Type B pancreatic cell (in vitro differentiated cells): ENCODE measurements at regions not wholly inside any gene's neighbourhood (a gene's known extent, or its start where the extent isn't known, plus 50 kb on each side); places are given as distances from the start of the nearest gene placed in this dataset.

Source experiments
- DNase-seq: peaks from one replicate; pipeline ENCODE4 v3.0.0; 2021; ENCODE audit warnings: mixed read lengths; ENCODE audit not compliant: unreplicated experiment; ENCODE audit errors: extremely low spot score
- H3K27ac Mint-ChIP-seq: 2 replicates; pipeline ENCODE4 v1.8.0; 2021; ENCODE audit warnings: mild to moderate bottlenecking, mixed read lengths
- H3K27me3 Mint-ChIP-seq: 2 replicates; pipeline ENCODE4 v1.8.0; 2021; ENCODE audit warnings: mixed read lengths
- H3K36me3 Mint-ChIP-seq: 2 replicates; pipeline ENCODE4 v1.8.0; 2021; ENCODE audit warnings: mixed read lengths
- H3K4me1 Mint-ChIP-seq: one replicate; pipeline ENCODE4 v1.8.0; 2021; ENCODE audit warnings: mixed read lengths; ENCODE audit not compliant: unreplicated experiment
- H3K4me3 Mint-ChIP-seq: 2 replicates; pipeline ENCODE4 v1.8.0; 2021; ENCODE audit warnings: mild to moderate bottlenecking, mixed read lengths
- H3K9me3 Mint-ChIP-seq: 2 replicates; pipeline ENCODE4 v1.8.0; 2021; ENCODE audit warnings: mixed read lengths
- TF ChIP-seq, protein P1 (sequence below): fragments of 200-600 bp; sonication (generic); conservative IDR thresholded peaks from 2 replicates; pipeline ENCODE4 v1.5.0; 2021; ENCODE audit warnings: antibody characterized with exemption, mild to moderate bottlenecking

DNA sequence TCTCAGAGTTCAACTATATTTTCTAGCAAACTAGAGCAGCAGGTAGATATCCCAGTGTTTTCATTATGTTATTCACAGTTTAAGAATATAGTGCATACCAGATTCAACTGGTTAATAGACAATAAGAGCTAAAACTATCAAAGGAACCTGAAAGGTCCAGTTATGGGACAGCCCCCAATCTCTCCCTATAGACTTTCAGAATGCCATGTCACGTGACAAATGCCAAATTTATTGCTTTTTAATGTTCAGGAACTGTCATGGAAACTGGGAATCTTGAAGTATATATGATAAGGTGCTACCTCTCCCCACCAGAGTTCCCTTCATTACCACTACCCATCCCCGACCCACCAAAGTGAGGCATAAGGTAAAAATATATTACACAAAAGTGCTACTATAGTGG is 629.0 kb upstream of the SEMA6A start:
- H3K27me3 Mint-ChIP-seq, result no peaks in the 10 kb centered on the region
- H3K9me3 Mint-ChIP-seq, result no peaks in the 10 kb centered on the region
- peaks cover 11% of the 10 kb centered on the region for H3K4me1 Mint-ChIP-seq
- DNase-seq, result no peak
- TF ChIP-seq, protein P1, sequence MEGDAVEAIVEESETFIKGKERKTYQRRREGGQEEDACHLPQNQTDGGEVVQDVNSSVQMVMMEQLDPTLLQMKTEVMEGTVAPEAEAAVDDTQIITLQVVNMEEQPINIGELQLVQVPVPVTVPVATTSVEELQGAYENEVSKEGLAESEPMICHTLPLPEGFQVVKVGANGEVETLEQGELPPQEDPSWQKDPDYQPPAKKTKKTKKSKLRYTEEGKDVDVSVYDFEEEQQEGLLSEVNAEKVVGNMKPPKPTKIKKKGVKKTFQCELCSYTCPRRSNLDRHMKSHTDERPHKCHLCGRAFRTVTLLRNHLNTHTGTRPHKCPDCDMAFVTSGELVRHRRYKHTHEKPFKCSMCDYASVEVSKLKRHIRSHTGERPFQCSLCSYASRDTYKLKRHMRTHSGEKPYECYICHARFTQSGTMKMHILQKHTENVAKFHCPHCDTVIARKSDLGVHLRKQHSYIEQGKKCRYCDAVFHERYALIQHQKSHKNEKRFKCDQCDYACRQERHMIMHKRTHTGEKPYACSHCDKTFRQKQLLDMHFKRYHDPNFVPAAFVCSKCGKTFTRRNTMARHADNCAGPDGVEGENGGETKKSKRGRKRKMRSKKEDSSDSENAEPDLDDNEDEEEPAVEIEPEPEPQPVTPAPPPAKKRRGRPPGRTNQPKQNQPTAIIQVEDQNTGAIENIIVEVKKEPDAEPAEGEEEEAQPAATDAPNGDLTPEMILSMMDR, result no peak
- no peaks in the 10 kb centered on the region for H3K36me3 Mint-ChIP-seq
- no peak overlapping the region for H3K4me3 Mint-ChIP-seq
- no peak overlapping the region for H3K27ac Mint-ChIP-seq

DNA sequence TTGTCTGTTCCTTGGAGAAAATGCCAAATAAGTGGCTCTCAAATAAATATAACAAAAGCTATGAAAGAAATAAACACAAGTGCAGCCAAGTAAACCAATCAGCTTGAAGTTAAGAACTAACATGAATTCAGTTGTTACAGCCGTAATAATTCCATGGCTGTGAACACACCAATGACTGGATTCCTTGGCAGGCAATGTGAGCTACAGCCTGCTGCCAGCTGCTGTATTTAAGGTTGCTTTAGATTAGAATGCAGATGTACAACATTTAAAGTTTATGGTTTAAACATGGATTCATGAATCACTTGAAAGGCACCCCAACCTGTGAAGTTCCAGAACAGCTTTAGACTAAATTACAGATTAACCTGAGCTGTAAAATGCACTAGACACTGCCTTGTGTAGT is 626.4 kb upstream of the SEMA6A start:
- Mint-ChIP-seq H3K36me3 (no peaks in the 10 kb centered on the region), H3K27me3 (no peaks in the 10 kb centered on the region)
- no peak for DNase-seq

DNA sequence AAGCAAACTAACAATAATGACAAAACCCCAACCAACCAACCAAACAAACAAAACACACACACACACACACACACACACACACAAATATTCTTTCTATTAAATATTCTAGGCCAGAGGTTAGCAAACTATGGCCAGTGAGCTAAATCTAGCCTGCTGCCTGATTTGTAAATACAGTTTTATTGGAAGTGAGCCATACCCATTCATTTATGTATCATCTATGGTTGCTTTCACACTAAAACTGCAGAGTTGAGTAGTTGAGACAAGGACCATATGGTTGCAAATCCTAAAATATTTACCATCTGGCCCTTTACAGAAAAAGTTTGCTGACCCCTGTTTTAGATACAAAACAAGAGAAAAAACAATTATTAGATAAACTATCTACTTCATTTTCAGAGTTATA is 620.5 kb upstream of the SEMA6A start:
- DNase-seq, result no peak

More for the DNA sequence above, 626.4 kb upstream of the SEMA6A start:
- H3K4me1 Mint-ChIP-seq, result peaks cover 9% of the 10 kb centered on the region
- no peak overlapping the region for H3K27ac Mint-ChIP-seq
- H3K9me3 Mint-ChIP-seq, result no peaks in the 10 kb centered on the region
- TF ChIP-seq, protein P1, result no peak
- H3K4me3 Mint-ChIP-seq, result no peak overlapping the region

DNA sequence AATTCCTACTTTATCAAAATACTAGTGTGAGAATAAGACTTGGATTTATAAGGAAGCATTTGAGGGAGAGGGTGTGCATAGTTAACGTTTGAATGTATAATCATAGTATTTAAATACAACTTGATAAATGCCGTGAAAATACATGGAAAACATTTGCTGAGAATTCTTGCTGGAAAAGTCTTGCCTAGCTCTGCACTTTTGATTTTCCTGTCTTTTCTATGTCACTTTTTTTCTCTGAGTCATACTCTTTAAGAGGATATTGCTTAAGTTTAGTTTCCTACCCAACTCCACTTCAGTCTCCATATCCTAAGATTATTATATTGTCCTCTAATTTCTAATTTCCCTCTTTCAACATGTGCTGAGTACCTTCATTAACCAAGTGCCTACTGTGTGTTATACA is 616.6 kb upstream of the SEMA6A start:
- TF ChIP-seq, protein P1, result no peak
- Mint-ChIP-seq H3K36me3 (no peaks in the 10 kb centered on the region), H3K27ac (no peak overlapping the region), H3K4me1 (peaks cover 4% of the 10 kb centered on the region), H3K9me3 (no peaks in the 10 kb centered on the region), H3K4me3 (no peak overlapping the region), H3K27me3 (no peaks in the 10 kb centered on the region)
- no peak for DNase-seq

More for the DNA sequence above, 620.5 kb upstream of the SEMA6A start:
- no peak overlapping the region for H3K4me3 Mint-ChIP-seq
- no peaks in the 10 kb centered on the region for H3K27me3 Mint-ChIP-seq
- H3K27ac Mint-ChIP-seq, result no peak overlapping the region
- no peaks in the 10 kb centered on the region for H3K9me3 Mint-ChIP-seq
- no peaks in the 10 kb centered on the region for H3K36me3 Mint-ChIP-seq
- TF ChIP-seq, protein P1, result no peak
- H3K4me1 Mint-ChIP-seq, result no peaks in the 10 kb centered on the region

DNA sequence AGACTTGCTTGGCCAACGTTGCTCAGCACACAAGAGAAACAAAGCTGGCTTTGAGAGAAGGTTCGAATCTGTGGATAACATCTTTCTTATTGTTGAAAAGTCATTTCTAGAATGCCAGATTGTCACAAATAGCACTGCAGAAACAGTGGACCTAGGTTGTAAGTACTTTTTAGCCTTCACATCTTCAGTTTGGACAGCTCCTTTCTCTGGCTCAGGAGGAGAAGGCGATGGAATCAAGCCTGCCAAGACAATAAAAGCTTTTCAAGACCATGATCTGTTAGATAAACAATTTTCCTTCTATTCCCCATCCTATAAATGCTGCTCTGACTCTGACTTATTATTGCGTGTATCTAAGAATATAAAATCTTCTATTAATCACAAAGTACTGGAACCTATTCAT is 615.2 kb upstream of the SEMA6A start:
- no peak for DNase-seq
- Mint-ChIP-seq H3K4me3 (no peak overlapping the region), H3K27me3 (no peaks in the 10 kb centered on the region), H3K36me3 (peaks cover 3% of the 10 kb centered on the region), H3K27ac (no peak overlapping the region), H3K4me1 (peaks cover 4% of the 10 kb centered on the region), H3K9me3 (no peaks in the 10 kb centered on the region)
- TF ChIP-seq, protein P1, result no peak

DNA sequence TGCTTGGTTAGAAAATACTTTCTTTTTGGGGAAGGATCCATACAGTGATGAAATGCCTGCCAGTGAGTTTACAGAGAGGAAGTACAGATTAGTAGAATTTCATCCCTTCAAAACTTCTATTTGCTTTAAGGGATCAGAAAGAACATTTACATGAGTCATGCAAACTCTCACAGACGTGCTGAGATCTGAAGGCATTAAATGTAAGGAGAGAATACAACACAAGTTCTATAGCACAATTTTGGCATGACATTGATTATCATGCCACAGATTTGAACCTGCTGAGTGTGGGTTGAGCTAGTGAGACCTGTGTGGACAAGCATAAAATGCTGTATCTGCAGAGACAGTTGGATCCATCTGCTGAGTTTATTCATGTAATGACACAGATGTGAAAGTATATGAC is 613.6 kb upstream of the SEMA6A start:
- H3K9me3 Mint-ChIP-seq, result no peaks in the 10 kb centered on the region
- H3K27me3 Mint-ChIP-seq, result no peaks in the 10 kb centered on the region
- peaks cover 4% of the 10 kb centered on the region for H3K4me1 Mint-ChIP-seq
- no peak for DNase-seq
- no peak overlapping the region for H3K4me3 Mint-ChIP-seq
- peaks cover 3% of the 10 kb centered on the region for H3K36me3 Mint-ChIP-seq
- no peak overlapping the region for H3K27ac Mint-ChIP-seq
- TF ChIP-seq, protein P1, result no peak
